ENCODE measurements at regions not wholly inside any gene's neighbourhood (a gene's known extent, or its start where the extent isn't known, plus 50 kb on each side); places are given as distances from the start of the nearest gene placed in this dataset.

GRCh38 chr16:64313726-64314125 lies 808.1 kb downstream of the CDH11 start:
- no peak for DNase-seq
- Histone ChIP-seq H3K27ac (no peak overlapping the region), H3K9me3 (peaks cover 4% of the 10 kb centered on the region), H3K4me3 (no peak overlapping the region), H3K9ac (ENCODE audit: low read depth in 2 of 2, low read length in 2 of 2) (no peak overlapping the region), H3K27me3 (no peaks in the 10 kb centered on the region), H3K4me1 (no peaks in the 10 kb centered on the region), H3K36me3 (no peaks in the 10 kb centered on the region)
- TF ChIP-seq CTCF (IDR thresholded peaks at IDR 0.05): no peak
- intact Hi-C loops (cut with DNase I): no loop called here

- intact Hi-C loops (cut with DNase I): no loop called here
- no peak overlapping the region for H3K9ac ChIP-seq (ENCODE audit: low read depth in 2 of 2, low read length in 2 of 2)
- H3K4me1 ChIP-seq: no peaks in the 10 kb centered on the region
- H3K9me3 ChIP-seq: peaks cover 4% of the 10 kb centered on the region
- no peak for DNase-seq
- no peak for TF ChIP-seq CTCF (IDR thresholded peaks at IDR 0.05)
- H3K4me3 ChIP-seq: no peak overlapping the region
- H3K27ac ChIP-seq: no peak overlapping the region
- no peaks in the 10 kb centered on the region for H3K36me3 ChIP-seq
- H3K27me3 ChIP-seq: no peaks in the 10 kb centered on the region
These were observed 808.9 kb downstream of the CDH11 start for GRCh38 chr16:64312980-64313379.

- Histone ChIP-seq H3K9ac (ENCODE audit: low read depth in 2 of 2, low read length in 2 of 2) (no peak overlapping the region), H3K4me1 (no peaks in the 10 kb centered on the region), H3K36me3 (no peaks in the 10 kb centered on the region), H3K4me3 (no peak overlapping the region), H3K9me3 (peaks cover 4% of the 10 kb centered on the region), H3K27me3 (no peaks in the 10 kb centered on the region), H3K27ac (no peak overlapping the region)
- no peak for DNase-seq
- intact Hi-C loops (cut with DNase I): no loop called here
- TF ChIP-seq CTCF (IDR thresholded peaks at IDR 0.05): no peak
These were observed 809.6 kb downstream of the CDH11 start for GRCh38 chr16:64312292-64312691.

GRCh38 chr16:64311241-64311640 lies 810.6 kb downstream of the CDH11 start:
- Histone ChIP-seq H3K4me3 (no peak overlapping the region), H3K27ac (no peak overlapping the region), H3K36me3 (no peaks in the 10 kb centered on the region), H3K27me3 (no peaks in the 10 kb centered on the region), H3K9me3 (peaks cover 4% of the 10 kb centered on the region), H3K4me1 (no peaks in the 10 kb centered on the region), H3K9ac (ENCODE audit: low read depth in 2 of 2, low read length in 2 of 2) (no peak overlapping the region)
- TF ChIP-seq CTCF (IDR thresholded peaks at IDR 0.05): no peak
- DNase-seq: no peak
- intact Hi-C loops (cut with DNase I): no loop called here

GRCh38 chr16:64309398-64310110 lies 812.3 kb downstream of the CDH11 start:
- Histone ChIP-seq H3K9ac (ENCODE audit: low read depth in 2 of 2, low read length in 2 of 2) (no peak overlapping the region), H3K9me3 (peaks cover 4% of the 10 kb centered on the region), H3K27me3 (no peaks in the 10 kb centered on the region), H3K4me3 (no peak overlapping the region), H3K27ac (no peak overlapping the region), H3K36me3 (no peaks in the 10 kb centered on the region), H3K4me1 (no peaks in the 10 kb centered on the region)
- intact Hi-C loops (cut with DNase I): no loop called here
- DNase-seq: no peak
- no peak for TF ChIP-seq CTCF (IDR thresholded peaks at IDR 0.05)

Data from colonic mucosa (tissue), 4 donors.